Activated CD8-positive, alpha-beta memory T cell treated with anti-CD3 and anti-CD28 coated beads for 36 hours (primary cell): ENCODE measurements at regions not wholly inside any gene's neighbourhood (a gene's known extent, or its start where the extent isn't known, plus 50 kb on each side); places are given as distances from the start of the nearest gene placed in this dataset.

Experiments used
- CTCF ChIA-PET: fragments of 350-600 bp; sonication (Branson Sonifier 250); formaldehyde crosslinking; loops from one replicate; lab custom pipeline; 2021; ENCODE audit warnings: antibody characterized with exemption; lab: Charles Lee
- POLR2A ChIA-PET: fragments of 350-600 bp; sonication (Branson Sonifier 250); formaldehyde crosslinking; loops from one replicate; lab custom pipeline; 2021; ENCODE audit warnings: antibody characterized with exemption; lab: Charles Lee

DNA sequence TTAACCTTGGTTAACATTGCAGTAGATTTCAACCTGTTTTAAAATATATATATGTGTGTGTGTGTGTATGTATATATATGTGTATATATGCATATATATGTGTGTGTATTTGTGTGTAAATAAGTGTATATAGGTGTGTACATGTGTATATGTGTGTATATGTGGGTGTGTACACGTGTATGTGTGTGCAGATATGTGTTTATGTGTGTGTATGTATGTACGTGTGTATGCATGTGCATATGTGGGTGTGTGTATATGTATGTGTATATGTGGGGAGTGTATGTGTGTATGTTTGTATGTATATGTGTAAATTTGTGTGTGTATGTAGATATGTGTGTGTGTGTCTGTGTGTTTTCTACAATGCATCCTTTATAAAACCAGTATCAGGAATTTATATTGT is 205.5 kb upstream of the FOXF1 start:
- ChIA-PET CTCF (no interaction called here), POLR2A (no interaction called here)

DNA sequence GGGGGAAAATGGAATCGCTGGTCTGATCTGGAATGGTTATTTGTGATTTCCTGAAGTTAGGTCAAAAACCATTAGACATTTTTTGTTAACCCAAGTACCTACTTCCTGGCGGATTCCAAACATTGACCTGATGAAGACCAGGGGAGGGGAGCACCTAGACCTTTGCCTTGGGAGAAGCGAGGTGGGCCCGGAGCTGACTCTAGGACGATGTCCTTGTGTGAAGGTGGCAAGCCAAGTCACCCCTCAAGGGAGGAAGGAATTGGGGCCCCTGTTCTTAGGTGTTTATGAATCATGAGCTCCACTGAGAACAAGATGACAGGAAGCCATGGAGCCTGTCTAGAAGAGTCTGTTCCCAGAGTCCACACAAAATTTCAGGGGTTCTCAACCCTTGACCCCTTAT is 204.9 kb upstream of the FOXF1 start:
- CTCF ChIA-PET = no interaction called here
- POLR2A ChIA-PET = no interaction called here

DNA sequence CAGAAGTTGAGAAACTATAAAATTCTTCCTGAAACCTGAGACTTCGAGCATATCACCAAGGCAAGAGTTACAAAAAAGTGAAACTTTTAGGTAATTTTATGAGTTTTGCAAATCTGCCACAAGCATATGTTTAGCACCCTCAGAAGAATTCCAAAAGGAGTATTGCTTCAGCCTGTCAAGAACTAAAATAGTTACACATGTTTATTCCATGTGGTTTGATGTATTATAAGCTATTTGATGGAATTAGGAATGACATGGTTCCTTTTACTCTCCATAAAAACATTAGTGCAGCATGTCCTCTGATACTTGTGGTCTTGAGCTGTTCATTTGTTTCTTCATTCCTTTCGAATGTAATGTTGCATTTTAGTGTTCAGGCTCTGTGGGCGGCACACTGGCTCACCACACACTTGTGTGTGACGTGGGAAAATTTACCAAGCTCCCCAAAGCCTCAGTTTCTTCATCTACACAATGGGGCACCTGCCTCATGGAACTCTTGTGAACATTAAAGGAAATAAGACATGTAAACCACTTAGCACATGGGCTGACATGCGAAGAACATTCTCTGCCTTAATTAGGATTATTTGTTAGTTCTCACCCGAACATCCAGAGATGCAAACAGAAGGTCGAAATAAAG is 204.2 kb upstream of the FOXF1 start:
- POLR2A ChIA-PET = no interaction called here
- CTCF ChIA-PET = no interaction called here

DNA sequence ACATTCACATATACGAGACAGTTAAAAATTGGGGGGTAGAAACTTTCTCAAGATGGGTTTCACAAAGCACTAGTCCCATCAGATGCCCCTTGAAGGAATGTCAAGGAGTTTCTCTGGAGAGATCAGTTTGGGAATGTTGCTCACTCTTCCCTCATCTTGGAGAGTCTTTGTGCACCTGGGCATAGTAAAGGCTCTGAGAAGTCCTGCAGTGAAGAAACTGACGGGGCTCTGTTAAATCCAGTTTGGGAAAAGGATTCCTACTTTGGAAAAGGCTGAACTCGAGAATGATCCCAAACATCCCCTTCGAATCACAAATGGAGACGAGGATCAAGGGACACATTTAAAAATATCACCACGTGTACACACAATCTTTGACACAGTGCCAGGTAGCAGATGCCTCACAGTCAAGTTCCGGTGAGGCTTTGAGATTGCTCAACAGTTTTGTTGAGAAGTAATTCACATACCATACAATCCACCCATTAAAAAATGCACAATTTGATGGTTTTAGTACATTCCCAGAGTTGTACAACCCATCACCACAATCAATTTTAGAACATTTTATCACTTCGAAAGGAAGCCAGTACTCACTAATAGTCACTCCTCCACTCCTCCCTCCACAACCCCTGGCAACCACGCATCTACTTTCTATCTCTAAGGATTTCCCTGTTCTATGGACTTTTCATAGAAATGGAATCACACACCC is 203.4 kb upstream of the FOXF1 start:
- CTCF ChIA-PET = no interaction called here
- POLR2A ChIA-PET = no interaction called here

DNA sequence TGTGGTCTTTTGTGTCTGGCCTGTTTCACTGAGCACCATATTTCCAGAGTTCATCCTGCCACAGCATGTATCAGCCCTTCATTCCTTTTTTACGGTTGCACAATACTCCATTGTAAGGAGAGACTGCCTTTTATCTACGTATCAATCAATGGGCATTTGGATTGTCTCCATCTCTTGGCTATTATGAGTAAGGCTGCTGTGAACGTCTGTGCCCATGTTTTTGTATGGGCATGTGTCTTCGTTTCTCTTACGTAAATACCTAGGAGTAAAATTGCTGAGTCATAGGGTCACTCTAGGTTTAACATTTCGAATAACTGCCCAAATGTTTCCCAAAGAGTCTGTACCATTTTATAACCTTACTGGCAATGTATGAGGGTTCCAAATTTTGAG is 202.8 kb upstream of the FOXF1 start:
- CTCF ChIA-PET = no interaction called here

DNA sequence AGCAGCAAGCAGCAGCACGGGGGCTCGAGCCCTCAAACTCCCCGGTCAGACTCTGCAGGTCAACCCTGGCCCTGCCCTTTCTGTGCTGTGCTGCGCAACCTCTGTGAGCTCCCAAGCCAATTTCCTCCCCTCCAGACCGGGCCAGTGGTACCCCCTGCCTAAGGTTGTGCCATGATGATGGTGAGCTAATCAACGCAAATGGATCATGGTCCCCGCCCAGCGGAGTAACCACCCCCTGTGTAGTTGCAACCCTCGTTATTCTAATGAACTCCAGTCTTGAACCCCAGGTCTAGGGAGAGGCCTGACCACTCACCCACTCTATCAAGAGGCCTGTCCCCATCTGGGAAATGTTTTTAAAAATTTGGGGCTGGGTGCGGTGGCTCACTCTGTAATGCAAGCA is 201.8 kb upstream of the FOXF1 start:
- CTCF ChIA-PET = no interaction called here
- POLR2A ChIA-PET = no interaction called here

More for the DNA sequence above, 202.8 kb upstream of the FOXF1 start:
- POLR2A ChIA-PET = no interaction called here

DNA sequence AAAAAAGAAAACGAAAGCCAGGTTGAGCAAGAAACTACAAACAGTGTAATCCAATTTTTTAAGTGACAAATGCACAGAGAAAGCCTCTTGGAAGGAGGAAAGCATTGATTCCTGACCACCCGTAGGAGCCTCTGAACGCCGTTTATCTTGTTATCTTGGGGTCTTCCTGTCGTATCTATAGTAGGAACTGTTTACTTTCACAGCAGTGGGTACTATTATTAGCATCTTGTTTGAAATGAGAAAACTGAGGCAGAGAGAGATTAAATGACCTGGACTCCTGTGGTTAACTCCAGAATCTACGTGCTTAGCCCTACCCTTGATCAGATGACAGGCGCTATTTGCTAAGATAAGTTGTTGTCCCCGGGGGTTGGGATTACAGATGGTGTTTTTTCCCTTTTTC is 196.7 kb upstream of the FOXF1 start:
- CTCF ChIA-PET = no interaction called here
- POLR2A ChIA-PET = no interaction called here

DNA sequence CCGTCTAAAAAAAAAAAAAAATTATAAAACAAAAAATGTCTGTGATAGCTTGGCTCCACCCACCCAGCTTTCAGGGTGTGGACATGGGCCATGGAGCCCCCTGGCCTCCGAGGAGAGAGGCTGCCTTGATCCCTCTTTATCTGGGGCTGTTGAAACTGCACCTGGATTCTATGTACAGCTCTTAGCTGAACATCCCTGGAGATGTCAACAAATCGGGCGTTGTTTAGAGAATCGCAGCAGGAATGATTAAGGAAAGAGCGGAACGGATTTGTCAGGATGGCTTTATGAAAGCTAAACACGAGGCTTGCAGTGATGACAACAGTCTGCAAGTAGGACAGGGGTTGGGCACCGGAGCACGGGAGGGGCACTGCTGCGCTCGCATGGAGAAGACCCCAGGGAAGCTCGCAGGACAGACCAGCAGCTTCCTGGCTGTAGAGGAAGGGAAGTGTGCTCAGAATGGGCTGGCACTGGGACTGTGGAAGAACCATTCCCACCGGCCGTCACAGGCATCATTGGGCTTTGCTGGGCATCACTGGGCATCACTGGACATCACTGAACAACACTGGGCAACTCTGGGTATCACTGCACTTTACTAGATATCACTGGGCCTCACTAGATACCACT is 195.8 kb upstream of the FOXF1 start:
- ChIA-PET CTCF (no interaction called here), POLR2A (no interaction called here)

DNA sequence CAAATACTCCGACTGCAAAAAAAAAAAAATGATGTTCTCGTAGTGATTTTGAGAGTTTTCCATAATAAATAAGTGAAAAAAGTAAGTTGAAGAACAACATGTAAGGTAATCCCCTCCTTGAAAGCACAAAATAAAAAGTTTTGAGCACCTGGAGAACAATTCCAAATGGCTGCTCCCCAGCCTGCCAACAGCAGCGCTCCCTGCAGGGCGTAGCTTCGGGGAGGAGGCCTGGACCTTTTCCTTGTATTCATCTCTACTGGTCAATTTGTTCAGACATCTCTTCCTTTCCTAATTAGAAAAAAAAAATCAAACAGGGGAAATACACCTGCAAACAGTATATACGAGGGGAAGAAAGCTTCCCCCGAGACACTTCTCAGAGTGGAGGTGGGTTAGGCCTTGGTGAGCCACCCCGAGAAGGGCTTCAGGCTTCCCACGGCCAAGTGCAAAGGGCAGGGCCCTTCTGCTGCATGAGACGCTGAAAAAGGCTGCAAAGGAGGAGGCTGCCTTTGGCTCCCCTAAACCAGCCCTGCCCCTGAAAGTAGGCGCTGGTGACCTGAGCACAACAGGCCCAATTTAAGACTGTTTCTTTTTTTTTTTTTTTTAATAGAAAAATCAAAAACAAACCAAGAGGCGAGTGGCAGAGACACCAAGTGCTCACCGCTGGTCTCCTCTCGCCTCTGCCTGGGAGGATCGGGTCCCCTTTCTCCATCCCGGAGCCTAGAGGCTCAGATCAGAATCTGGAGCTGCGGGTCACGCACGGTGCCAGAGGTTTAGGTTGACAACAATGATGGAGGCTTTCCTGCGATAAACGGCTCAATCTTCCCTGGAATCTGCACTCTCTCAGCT is 193.1 kb upstream of the FOXF1 start:
- CTCF ChIA-PET = no interaction called here

DNA sequence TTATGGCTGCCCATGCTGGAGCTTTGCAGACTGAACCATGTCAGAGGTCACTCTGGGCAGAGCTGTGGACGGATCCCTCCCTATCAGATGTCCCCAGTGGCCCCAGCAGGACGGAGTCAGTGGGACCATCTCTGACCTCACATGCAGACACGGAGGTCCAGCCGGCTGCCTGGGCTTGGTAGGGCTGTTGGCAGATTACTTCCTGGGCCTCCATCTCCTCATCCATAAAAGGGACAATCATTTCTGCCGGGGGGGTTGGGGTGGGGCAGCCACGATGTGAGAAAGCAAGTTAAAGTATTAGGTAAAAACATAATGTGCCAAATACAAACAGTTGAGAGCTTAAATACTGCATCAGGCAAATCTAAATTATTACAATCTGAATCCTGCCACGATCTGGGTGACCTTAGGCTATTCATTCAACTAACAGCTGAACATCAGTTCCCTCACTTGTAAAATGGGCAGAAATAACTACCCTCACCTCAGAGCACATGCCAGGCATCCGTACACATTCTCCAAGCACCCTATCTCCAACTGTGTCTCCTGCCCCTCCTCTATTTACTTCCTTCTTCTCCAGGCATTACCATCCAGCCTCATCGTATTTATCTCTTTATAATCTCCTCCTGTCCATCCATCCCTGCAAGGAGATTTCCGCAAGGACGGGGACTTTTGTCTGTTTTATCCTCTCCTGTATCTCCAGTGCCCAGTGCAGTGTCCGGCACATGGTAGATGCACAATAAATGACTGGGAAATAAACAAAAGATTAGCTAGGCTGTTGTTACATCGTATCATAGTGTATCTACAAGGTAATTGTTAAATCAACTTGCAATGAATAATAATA is 192.3 kb upstream of the FOXF1 start:
- CTCF ChIA-PET = no interaction called here
- POLR2A ChIA-PET = no interaction called here

More for the DNA sequence above, 193.1 kb upstream of the FOXF1 start:
- POLR2A ChIA-PET = interaction anchor here (0.5 kb wide), 1 partner anchor 9 kb away, joined by 5 read pairs; no protein-coding TSS in a partner anchor

DNA sequence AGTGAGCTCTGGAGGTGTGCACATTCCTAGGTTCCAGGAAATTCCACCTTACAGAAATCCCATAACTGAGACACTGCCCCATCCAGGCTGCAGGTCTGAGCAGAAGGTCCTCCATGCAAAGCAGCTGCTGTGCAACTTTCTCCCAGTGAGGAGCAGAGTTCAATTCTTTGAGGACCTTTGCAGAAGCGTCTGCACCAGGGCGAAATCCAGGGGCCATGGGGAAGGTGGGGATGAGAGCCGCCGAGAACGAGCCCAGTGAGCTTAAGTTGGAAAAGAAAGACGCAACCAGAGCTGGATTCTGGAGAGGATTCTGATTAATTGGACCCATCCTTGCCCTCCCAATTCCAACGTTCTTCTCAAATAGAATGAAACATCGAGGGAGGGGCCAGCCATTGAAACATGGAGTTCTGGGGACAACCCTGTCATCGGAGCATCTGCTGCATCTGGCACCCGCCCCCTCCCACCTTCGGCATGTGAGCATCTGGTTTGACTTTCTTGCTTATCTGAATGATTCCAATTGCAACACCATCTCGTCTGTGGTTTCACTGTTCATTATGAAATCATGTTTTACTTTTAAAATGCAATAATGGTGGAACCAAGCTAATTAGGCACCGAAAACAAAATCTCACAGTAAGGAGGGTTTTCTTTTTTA is 190.6 kb upstream of the FOXF1 start:
- POLR2A ChIA-PET = interaction anchor here (0.6 kb wide), 1 partner anchor 441 kb away, joined by 3 read pairs; no protein-coding TSS in a partner anchor
- CTCF ChIA-PET = no interaction called here

DNA sequence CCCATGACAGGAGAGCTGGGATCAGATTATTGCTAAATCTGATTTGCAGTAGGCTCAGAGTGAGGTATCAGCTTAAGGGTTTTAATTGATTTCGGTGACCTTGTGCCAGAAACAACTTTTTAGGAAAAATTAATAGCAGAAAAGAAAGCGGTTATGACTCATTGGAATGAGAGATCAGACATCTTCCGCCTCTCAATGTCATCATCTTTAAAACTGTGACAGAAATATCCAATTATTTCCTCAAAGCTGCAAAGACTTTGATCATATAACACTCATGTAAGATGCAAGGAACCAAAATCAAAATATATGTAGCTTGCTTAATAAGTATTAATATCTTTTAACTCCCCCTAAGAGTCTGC is 190.1 kb upstream of the FOXF1 start:
- CTCF ChIA-PET = no interaction called here
- POLR2A ChIA-PET = no interaction called here

DNA sequence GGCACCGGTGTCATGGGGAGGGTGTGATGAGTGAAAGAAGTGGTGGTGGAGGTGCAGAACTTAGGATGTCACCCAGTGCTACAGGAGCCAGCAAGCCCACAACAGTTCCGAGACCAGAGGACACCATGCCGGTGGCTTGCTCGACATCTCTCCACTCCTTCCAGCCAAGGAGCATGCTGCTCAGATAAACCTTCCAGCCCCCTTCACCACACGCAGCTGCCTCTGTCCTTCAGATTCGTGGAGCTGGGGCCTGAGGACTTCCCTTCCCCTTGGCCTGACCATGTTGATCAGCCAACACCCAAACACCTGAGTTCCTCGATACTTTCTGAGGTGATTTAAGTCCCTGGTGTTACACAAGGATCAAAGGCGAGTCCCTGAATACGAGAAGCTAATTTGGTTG is 188.8 kb upstream of the FOXF1 start:
- POLR2A ChIA-PET = no interaction called here
- CTCF ChIA-PET = no interaction called here

DNA sequence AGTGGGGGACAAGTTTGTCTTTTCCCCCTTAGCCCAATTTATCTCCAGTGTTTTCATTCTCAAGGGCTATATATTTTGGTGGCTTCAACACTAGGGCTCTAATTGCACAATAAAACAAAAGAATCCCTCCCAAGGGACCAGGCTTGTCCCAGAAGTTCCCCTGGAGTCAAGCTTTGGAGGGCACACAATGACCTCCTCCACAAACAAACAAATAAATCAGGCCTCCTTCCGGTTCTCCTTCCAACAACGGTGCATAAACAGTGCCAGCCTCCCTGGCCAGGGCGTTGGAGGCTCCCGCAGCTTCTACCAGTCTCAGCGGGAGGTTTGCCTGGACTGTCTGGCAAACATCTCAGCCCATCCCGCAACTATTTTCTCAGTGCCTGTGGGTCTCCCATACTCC is 188.0 kb upstream of the FOXF1 start:
- CTCF ChIA-PET = no interaction called here
- POLR2A ChIA-PET = no interaction called here

DNA sequence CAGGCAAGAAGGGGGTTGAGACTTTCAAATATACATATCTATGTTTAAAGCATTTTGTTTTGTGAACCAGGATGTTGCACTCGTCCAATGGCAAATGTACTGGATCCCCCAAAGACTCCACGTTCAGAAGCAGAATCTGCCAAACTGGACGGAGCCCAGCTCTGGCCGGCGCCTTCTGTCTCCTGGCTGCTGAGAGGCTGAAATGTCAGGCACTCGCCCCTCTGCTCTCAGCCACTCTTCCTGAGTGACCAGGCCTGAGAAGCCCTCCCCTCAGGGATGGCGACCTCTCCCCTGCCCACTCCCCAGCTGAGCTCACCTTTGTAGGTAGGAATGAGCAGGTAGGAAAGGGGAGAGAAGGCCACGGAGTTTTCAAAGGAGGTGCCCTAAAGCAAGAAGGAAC is 187.5 kb upstream of the FOXF1 start:
- POLR2A ChIA-PET = no interaction called here
- CTCF ChIA-PET = no interaction called here

DNA sequence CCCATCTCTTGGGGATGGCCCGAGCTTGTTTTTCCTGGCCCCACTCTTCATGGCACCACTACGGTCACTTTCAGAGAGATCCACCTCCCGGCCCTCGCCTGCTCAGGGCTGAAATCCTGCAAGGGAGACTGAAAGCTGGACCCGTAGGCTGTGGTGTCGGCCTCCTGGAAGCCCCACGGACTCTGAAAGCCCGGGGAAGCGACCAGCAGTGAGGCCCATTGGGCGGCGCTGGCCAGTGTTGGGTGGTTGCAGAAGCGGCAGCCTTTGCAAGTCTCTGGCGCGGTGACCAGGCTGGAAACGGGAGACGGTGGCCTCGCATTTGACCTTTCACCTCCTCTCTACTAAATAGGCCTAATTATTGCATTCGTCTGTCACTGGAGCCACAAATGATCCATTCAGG is 186.0 kb upstream of the FOXF1 start:
- CTCF ChIA-PET = no interaction called here

DNA sequence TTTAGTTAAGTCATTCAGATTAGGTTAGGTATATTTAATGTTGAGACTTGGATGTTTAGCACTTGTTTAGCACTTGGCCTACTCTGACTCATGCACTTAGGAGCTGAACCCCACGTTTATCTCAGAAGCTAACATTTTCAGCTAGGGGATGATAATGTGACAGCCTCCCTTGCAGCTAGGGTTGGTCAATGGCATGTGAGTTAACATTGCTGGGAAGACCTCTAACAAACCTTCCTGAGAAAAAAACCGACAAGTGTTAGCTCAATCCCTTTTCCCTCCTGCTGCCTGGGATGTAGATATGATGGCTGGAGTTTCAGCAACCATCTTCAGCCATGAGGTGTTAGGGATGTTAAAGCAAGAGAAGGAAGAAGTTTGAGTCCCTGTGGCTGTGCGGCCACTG is 185.0 kb upstream of the FOXF1 start:
- CTCF ChIA-PET = no interaction called here
- POLR2A ChIA-PET = no interaction called here

More for the DNA sequence above, 186.0 kb upstream of the FOXF1 start:
- POLR2A ChIA-PET = no interaction called here

DNA sequence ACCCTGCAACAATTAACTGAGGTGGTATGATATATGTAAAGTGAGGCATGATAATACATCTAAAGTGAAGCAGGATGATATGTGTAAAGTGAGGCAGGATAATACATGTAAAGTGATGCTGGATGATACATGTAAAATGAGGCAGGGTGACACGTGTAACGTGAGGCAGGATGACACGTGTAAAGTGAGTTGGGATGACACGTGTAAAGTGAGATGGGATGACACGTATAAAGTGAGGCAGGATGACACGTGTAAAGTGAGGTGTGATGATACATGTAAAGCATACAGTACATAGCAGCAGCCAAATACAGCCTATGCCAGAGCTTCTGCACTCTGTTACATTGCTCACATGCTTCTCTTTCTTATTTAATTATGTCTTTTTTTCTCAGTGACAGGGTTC is 184.4 kb upstream of the FOXF1 start:
- ChIA-PET POLR2A (interaction anchor here (0.6 kb wide), 1 partner anchor 9 kb away, joined by 5 read pairs; no protein-coding TSS in a partner anchor), CTCF (no interaction called here)

DNA sequence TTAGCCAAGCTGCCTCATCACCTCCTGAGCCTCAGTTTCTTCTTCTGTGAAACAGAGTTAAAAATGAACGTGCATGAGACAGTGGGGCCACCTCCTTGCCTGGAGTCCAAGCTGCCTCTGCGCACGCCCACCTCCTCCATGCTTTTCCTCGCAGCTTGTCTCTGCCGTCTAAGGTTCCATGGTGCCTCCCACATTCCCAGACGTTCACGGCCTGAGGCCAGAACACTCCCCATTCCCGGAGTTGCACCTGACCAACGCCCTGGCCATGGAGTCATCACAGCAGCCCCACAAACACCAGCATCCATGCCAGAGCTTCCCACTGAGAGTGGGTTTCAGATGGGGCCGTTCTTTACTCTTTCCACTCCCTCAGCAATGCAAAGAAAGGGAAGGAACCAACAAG is 183.0 kb upstream of the FOXF1 start:
- ChIA-PET POLR2A (no interaction called here), CTCF (no interaction called here)
